HG02610 (cell line): ENCODE measurements at regions not wholly inside any gene's neighbourhood (a gene's known extent, or its start where the extent isn't known, plus 50 kb on each side); places are given as distances from the start of the nearest gene placed in this dataset.
A peak's percentile ranks its signal among the peaks of the same experiment; 100 is the strongest.

Experiments
- ATAC-seq: cut with Tn5 transposase; IDR thresholded peaks from one replicate; pipeline ENCODE4 v1.9.1; 2021; ENCODE audit warnings: mild to moderate bottlenecking, moderate library complexity; ENCODE audit not compliant: unreplicated experiment

GRCh38 chr12:58455136-58455535, 465.2 kb downstream of the LRIG3 start:
- ATAC-seq: no peak

GRCh38 chr12:58458102-58458501, 462.2 kb downstream of the LRIG3 start:
- ATAC-seq: no peak

GRCh38 chr12:58459191-58459590, 461.1 kb downstream of the LRIG3 start:
- ATAC-seq: no peak

- no peak for ATAC-seq
Observed at GRCh38 chr12:58463051-58463450, 457.3 kb downstream of the LRIG3 start.

- no peak for ATAC-seq
Observed at GRCh38 chr12:58465418-58465817, 454.9 kb downstream of the LRIG3 start.

- ATAC-seq: no peak
Observed at GRCh38 chr12:58470266-58471010, 449.9 kb downstream of the LRIG3 start.

- no peak for ATAC-seq
Observed at GRCh38 chr12:58479401-58479800, 440.9 kb downstream of the LRIG3 start.

- ATAC-seq: no peak
Observed at GRCh38 chr12:58481811-58482210, 438.5 kb downstream of the LRIG3 start.

- ATAC-seq: no peak
Observed at GRCh38 chr12:58487255-58487654, 433.0 kb downstream of the LRIG3 start.

GRCh38 chr12:58487678-58488161, 432.6 kb downstream of the LRIG3 start:
- peak; percentile 81 for ATAC-seq

- no peak for ATAC-seq
Observed at GRCh38 chr12:58489394-58489793, 430.9 kb downstream of the LRIG3 start.

- no peak for ATAC-seq
Observed at GRCh38 chr12:58491306-58491705, 429.0 kb downstream of the LRIG3 start.

- ATAC-seq: no peak
Observed at GRCh38 chr12:58496411-58497190, 423.7 kb downstream of the LRIG3 start.

GRCh38 chr12:58500399-58500798, 419.9 kb downstream of the LRIG3 start:
- no peak for ATAC-seq

- no peak for ATAC-seq
Observed at GRCh38 chr12:58502226-58502625, 418.1 kb downstream of the LRIG3 start.

- ATAC-seq: no peak
Observed at GRCh38 chr12:58502841-58503240, 417.5 kb downstream of the LRIG3 start.

GRCh38 chr12:58503731-58504130, 416.6 kb downstream of the LRIG3 start:
- ATAC-seq: no peak

- ATAC-seq: no peak
Observed at GRCh38 chr12:58504143-58504938, 416.0 kb downstream of the LRIG3 start.

GRCh38 chr12:58509116-58509885, 411.0 kb downstream of the LRIG3 start:
- ATAC-seq: no peak

- ATAC-seq: no peak
Observed at GRCh38 chr12:58513301-58513834, 406.9 kb downstream of the LRIG3 start.
